IMR-90 (cell line): ENCODE measurements at regions not wholly inside any gene's neighbourhood (a gene's known extent, or its start where the extent isn't known, plus 50 kb on each side); places are given as distances from the start of the nearest gene placed in this dataset.

Experiments
- ATAC-seq: fragments of 200-7000 bp; cut with Tn5 transposase; 2 replicates; pipeline ENCODE4 v1.9.1; 2020; ENCODE audit warnings: low read depth, mild to moderate bottlenecking, moderate library complexity
- BruUV-seq: library from RNA; stranded (reverse); fragments of 400-500 nt; replicated peaks from 2 replicates; lab custom pipeline; 2021; lab: Mats Ljungman, UMichigan
- CTCF ChIA-PET: fragments of 300-600 bp; formaldehyde crosslinking; extraction: SDS; loops from one replicate; lab custom pipeline; 2021; ENCODE audit warnings: antibody characterized with exemption; lab: Yijun Ruan, JAX
- POLR2A ChIA-PET: fragments of 300-600 bp; sonication (Branson Sonifier 250); formaldehyde crosslinking; loops from one replicate; lab custom pipeline; 2022; ENCODE audit warnings: antibody characterized with exemption; ENCODE audit not compliant: unreplicated experiment; lab: Charles Lee
- DNase-seq: peaks from one replicate; pipeline ENCODE4 v3.0.0; 2013
- H2AFZ ChIP-seq: replicated peaks from 2 replicates; pipeline ENCODE3; 2013; ENCODE audit warnings: low read length, mild to moderate bottlenecking; ENCODE audit not compliant: poor library complexity
- H2AK5ac ChIP-seq: 2 replicates; pipeline ENCODE4 v1.6.1; 2013; ENCODE audit warnings: low read depth, low read length, inconsistent platforms
- H2AK9ac ChIP-seq: replicated peaks from 2 replicates; pipeline ENCODE3; 2013; ENCODE audit warnings: mild to moderate bottlenecking, low read depth, low read length, moderate library complexity; ENCODE audit not compliant: poor library complexity
- H2BK120ac ChIP-seq: 2 replicates; pipeline ENCODE4 v1.6.1; 2013; ENCODE audit warnings: low read depth, low read length, inconsistent platforms
- H2BK15ac ChIP-seq: 3 replicates; pipeline ENCODE4 v1.6.1; 2013; ENCODE audit warnings: low read depth, low read length, inconsistent platforms
- H2BK20ac ChIP-seq: 2 replicates; pipeline ENCODE4 v1.6.1; 2013; ENCODE audit warnings: low read depth, mild to moderate bottlenecking, inconsistent platforms, low read length, moderate library complexity
- H2BK5ac ChIP-seq: 2 replicates; pipeline ENCODE4 v1.6.1; 2013; ENCODE audit warnings: mild to moderate bottlenecking, low read depth, low read length, inconsistent platforms; ENCODE audit not compliant: poor library complexity, severe bottlenecking
- H3K14ac ChIP-seq: replicated peaks from 2 replicates; pipeline ENCODE4 v1.6.1; 2013; ENCODE audit warnings: low read depth, low read length, inconsistent platforms
- H3K18ac ChIP-seq: 2 replicates; pipeline ENCODE4 v1.6.1; 2013; ENCODE audit warnings: low read depth, low read length, control low read depth
- H3K23ac ChIP-seq: 2 replicates; pipeline ENCODE4 v1.6.1; 2013; ENCODE audit warnings: low read depth, low read length, inconsistent platforms
- H3K27ac ChIP-seq: 2 replicates; pipeline ENCODE4 v1.5.1; 2013; ENCODE audit warnings: mild to moderate bottlenecking, control low read depth, low read length; ENCODE audit not compliant: insufficient read depth
- H3K27me3 ChIP-seq: 2 replicates; pipeline ENCODE4 v1.6.1; 2013; ENCODE audit warnings: low read length; ENCODE audit not compliant: control insufficient read depth, insufficient read depth
- H3K36me3 ChIP-seq: 2 replicates; pipeline ENCODE4 v1.6.1; 2013; ENCODE audit warnings: low read length, mixed read lengths; ENCODE audit not compliant: control insufficient read depth, insufficient read depth
- H3K4ac ChIP-seq: 2 replicates; pipeline ENCODE4 v1.6.1; 2013; ENCODE audit warnings: low read depth, low read length, inconsistent platforms
- H3K4me1 ChIP-seq: 2 replicates; pipeline ENCODE4 v1.6.1; 2013; ENCODE audit warnings: low read length, mixed read lengths; ENCODE audit not compliant: control insufficient read depth, insufficient read depth
- H3K4me2 ChIP-seq: 2 replicates; pipeline ENCODE4 v1.6.1; 2013; ENCODE audit warnings: low read depth, mild to moderate bottlenecking, control low read depth, low read length, moderate library complexity
- H3K4me3 ChIP-seq: 2 replicates; pipeline ENCODE4 v1.5.1; 2013; ENCODE audit warnings: low read depth, mild to moderate bottlenecking, control low read depth, low read length, moderate library complexity; ENCODE audit not compliant: insufficient read depth
- H3K56ac ChIP-seq: 2 replicates; pipeline ENCODE4 v1.6.1; 2013; ENCODE audit warnings: low read length, inconsistent platforms; ENCODE audit not compliant: insufficient read depth; ENCODE audit errors: extremely low read depth
- H3K79me1 ChIP-seq, 2 experiments: 2 replicates each; pipeline ENCODE4 v1.6.1; 2013; ENCODE audit warnings: low read length in 2 of 2, inconsistent platforms in 1 of 2, low read depth in 1 of 2
- H3K9ac ChIP-seq: 2 replicates; pipeline ENCODE4 v1.6.1; 2013; ENCODE audit warnings: low read depth, low read length, control low read depth
- H3K9me1 ChIP-seq: 2 replicates; pipeline ENCODE4 v1.6.1; 2013; ENCODE audit warnings: low read length, inconsistent platforms; ENCODE audit not compliant: insufficient read depth
- H3K9me3 ChIP-seq: 2 replicates; pipeline ENCODE4 v1.6.1; 2013; ENCODE audit warnings: low read length; ENCODE audit not compliant: control insufficient read depth, insufficient read depth
- H4K20me1 ChIP-seq: 2 replicates; pipeline ENCODE4 v1.6.1; 2013; ENCODE audit warnings: low read length, inconsistent platforms; ENCODE audit not compliant: insufficient read depth
- H4K5ac ChIP-seq: 2 replicates; pipeline ENCODE4 v1.6.1; 2013; ENCODE audit warnings: mild to moderate bottlenecking, low read depth, low read length, control low read depth
- H4K8ac ChIP-seq, 2 experiments: 2 replicates each; pipeline ENCODE4 v1.6.1; 2013; ENCODE audit warnings: low read depth in 2 of 2, low read length in 2 of 2, control low read depth in 1 of 2, inconsistent platforms in 1 of 2
- H4K91ac ChIP-seq: 2 replicates; pipeline ENCODE4 v1.6.1; 2013; ENCODE audit warnings: low read depth, low read length, inconsistent platforms; ENCODE audit not compliant: insufficient read depth
- BHLHE40 ChIP-seq: fragments of 150-350 bp; IDR thresholded peaks from 2 replicates; pipeline ENCODE4 v1.6.1; 2016; ENCODE audit warnings: mild to moderate bottlenecking, low read depth, low read length
- MXI1 ChIP-seq: IDR thresholded peaks from 2 replicates; pipeline ENCODE4 v1.6.1; 2012; ENCODE audit warnings: low read depth, mild to moderate bottlenecking, low read length, moderate library complexity, borderline replicate concordance
- RFX5 ChIP-seq: IDR thresholded peaks from 2 replicates; pipeline ENCODE4 v1.8.0; 2012; ENCODE audit warnings: low read depth, mild to moderate bottlenecking, low read length, moderate library complexity
- WGBS, 2 experiments: methylation state at CpG; one replicate each; pipeline versions ENCODE4 v1.1.5 to v1.1.7; 2013; ENCODE audit warnings: missing lambda C conversion rate in 2 of 2; ENCODE audit not compliant: insufficient read length in 1 of 2; ENCODE audit errors: extremely low coverage in 2 of 2; 5-methylcytosine and 5-hydroxymethylcytosine counted together
- dilution Hi-C: fragments of 300-500 bp; cut with HindIII; formaldehyde crosslinking; loops from one replicate; pipeline ENCODE4 v1.14.3; 2018; ENCODE audit warnings: low sequenced_read_pairs; ENCODE audit not compliant: unreplicated experiment
- in situ Hi-C: fragments of 300-500 bp; cut with MboI; formaldehyde crosslinking; loops from 3 replicates; pipeline ENCODE4 v1.14.3; 2019; ENCODE audit warnings: low sequenced_read_pairs, inconsistent platforms, mixed read lengths
- intact Hi-C: fragments of 100-400 bp; cut with micrococcal nuclease; formaldehyde crosslinking; loops from 2 replicates; pipeline ENCODE4 v1.10.0; 2022

DNA sequence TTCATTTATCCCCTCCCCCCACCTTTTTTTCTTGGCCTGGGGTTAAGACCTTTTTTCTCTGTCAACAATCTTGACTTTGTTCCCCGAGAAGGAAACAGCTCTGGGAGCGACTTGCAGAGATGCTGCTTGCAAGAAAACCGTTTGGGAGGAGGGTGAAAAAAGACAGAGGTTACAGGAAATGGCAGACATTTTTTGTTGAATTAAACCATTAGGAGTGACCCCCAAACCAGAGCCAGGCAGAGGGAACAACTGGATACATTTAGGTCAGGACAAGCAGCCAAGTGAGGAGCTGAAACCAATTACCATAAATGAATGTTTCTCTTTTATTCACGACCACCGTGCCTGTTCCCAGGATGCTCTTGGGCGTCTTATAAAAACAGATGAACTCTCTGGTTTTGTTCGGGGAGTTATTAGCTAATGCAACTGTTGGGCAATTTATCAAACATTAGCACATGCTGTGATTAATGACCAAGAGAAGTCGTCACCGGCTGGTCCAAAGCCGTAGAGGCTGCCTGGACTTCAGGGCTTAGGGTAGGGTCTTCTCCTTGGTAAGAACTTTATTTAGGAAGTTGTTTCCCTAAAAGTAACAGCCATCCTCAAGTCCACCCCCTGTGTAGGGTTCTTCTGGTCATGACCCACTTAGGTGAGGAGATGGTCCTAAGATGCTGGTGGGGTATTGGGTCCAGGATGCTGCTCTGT is 141.0 kb downstream of the FOXD2 start:
- DNase-seq: no peak

More for the DNA sequence above, 141.0 kb downstream of the FOXD2 start:
- Histone ChIP-seq H3K18ac (no peak overlapping the region), H3K23ac (no peak overlapping the region), H2AFZ (no peak overlapping the region), H4K91ac (no peak overlapping the region), H3K4me2 (no peak overlapping the region), H3K9ac (no peak overlapping the region), H3K56ac (no peak overlapping the region), H2BK20ac (no peak overlapping the region), H2BK120ac (no peak overlapping the region), H4K8ac (no peak overlapping the region), H3K4me1 (no peaks in the 10 kb centered on the region; the same call in 1 of the 2 replicates), H3K36me3 (no peaks in the 10 kb centered on the region), H2BK5ac (no peak overlapping the region), H3K4me3 (no peak overlapping the region), H3K14ac (no peak overlapping the region), H3K9me3 (no peaks in the 10 kb centered on the region), H2AK9ac (no peak overlapping the region), H3K27me3 (peaks cover 16% of the 10 kb centered on the region), H3K9me1 (no peaks in the 10 kb centered on the region; the same call in 1 of the 2 replicates), H4K5ac (no peak overlapping the region), H2BK15ac (no peak overlapping the region), H4K20me1 (no peaks in the 10 kb centered on the region), H2AK5ac (no peak overlapping the region), H3K4ac (no peak overlapping the region), H3K27ac (no peak overlapping the region), H3K79me1 (no peaks in the 10 kb centered on the region)
- intact Hi-C loops (no loop called here), in situ Hi-C loops (no loop called here), dilution Hi-C loops (no loop called here)
- POLR2A ChIA-PET: no interaction called here
- TF ChIP-seq RFX5 (no peak), BHLHE40 (no peak), MXI1 (no peak)
- no peak for ATAC-seq
- 0% methylated on average over 1 of the region's 10 CpGs; no CpG with 5 or more reads in 1 of the 2 experiments for WGBS, 2 experiments
- CTCF ChIA-PET: interaction anchor here (0.6 kb wide), 1 partner anchor 18 kb away, joined by 3 read pairs; no protein-coding TSS in a partner anchor
- BruUV-seq: no TSS peak
